ENCODE measurements at regions not wholly inside any gene's neighbourhood (a gene's known extent, or its start where the extent isn't known, plus 50 kb on each side); places are given as distances from the start of the nearest gene placed in this dataset.

GRCh38 chr1:55337801-55338447 lies 122.8 kb upstream of the USP24 start:
- TF ChIP-seq CTCF (conservative IDR thresholded peaks at IDR 0.05), result peak; percentile 39; the same call in 1 of the 2 replicates
- no peak for TF ChIP-seq EZH2 (IDR thresholded peaks at IDR 0.05; ENCODE audit: low read depth)
